NB4 (cell line): ENCODE measurements at regions not wholly inside any gene's neighbourhood (a gene's known extent, or its start where the extent isn't known, plus 50 kb on each side); places are given as distances from the start of the nearest gene placed in this dataset.

Experiments used
- CTCF ChIP-seq: IDR thresholded peaks from one replicate; pipeline ENCODE4 v1.5.1; 2012; ENCODE audit warnings: low read depth, low read length
- MAX ChIP-seq: IDR thresholded peaks from 2 replicates; pipeline ENCODE4 v1.6.1; 2011; ENCODE audit warnings: low read depth, low read length
- MYC ChIP-seq: IDR thresholded peaks from 2 replicates; pipeline ENCODE4 v1.6.1; 2011; ENCODE audit warnings: low read depth, low read length
- POLR2A ChIP-seq: IDR thresholded peaks from 2 replicates; pipeline ENCODE4 v1.6.1; 2011; ENCODE audit warnings: mild to moderate bottlenecking; ENCODE audit not compliant: insufficient read length; ENCODE audit errors: extremely low read depth

- TF ChIP-seq POLR2A (no peak), MYC (no peak), CTCF (no peak), MAX (no peak)
Measured at GRCh38 chr9:93871286-93871685, 83.9 kb downstream of the BARX1 start.
